ENCODE measurements at regions not wholly inside any gene's neighbourhood (a gene's known extent, or its start where the extent isn't known, plus 50 kb on each side); places are given as distances from the start of the nearest gene placed in this dataset.

DNA sequence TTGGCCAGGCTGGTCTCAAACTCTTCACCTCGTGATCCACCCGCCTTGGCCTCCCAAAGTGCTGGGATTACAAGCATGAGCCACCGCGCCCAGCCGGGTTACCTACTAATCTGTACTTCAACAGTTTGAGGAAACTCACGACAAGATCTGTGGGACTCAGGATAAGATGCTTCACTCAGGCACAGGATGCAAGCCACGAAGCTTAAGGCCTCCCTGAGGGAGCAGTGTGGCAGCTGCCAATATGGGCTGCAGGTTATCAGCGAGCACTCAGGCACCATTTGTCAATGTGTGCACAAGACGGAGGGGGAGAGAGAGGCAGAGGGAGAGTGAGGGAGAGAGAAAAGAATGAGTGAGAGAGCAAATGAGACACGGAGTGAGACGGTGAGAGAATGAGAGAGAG lies 173.6 kb upstream of the RAB6C start:
- H3K27me3 ChIP-seq (ENCODE audit: control insufficient read depth in 2 of 2, insufficient read depth in 2 of 2, low read length in 2 of 2): no peaks in the 10 kb centered on the region
- intact Hi-C loops (cut with micrococcal nuclease) (no loop called here), dilution Hi-C loops (cut with MboI; ENCODE audit: extremely low pct_ligation_motif_present, low sequenced_read_pairs) (no loop called here)
- POLR2A ChIA-PET: no interaction called here
- no peak overlapping the region for H3K9ac ChIP-seq (replicated peaks; ENCODE audit: extremely low read depth, insufficient read depth, low read length)
- H3K4me3 ChIP-seq (replicated peaks in 1 of 3; ENCODE audit: insufficient read depth in 1 of 3, low read depth in 1 of 3, low read length in 3 of 3): no peak overlapping the region
- no peak for DNase-seq (ENCODE audit: low read depth, low spot score)
- H3K4me1 ChIP-seq (ENCODE audit: control insufficient read depth, extremely low read depth, insufficient read depth, low read length): no peaks in the 10 kb centered on the region
- no peak overlapping the region for H3K4me2 ChIP-seq (ENCODE audit: insufficient read depth, low read length)
- no TSS peak for BruUV-seq (replicated peaks)
- peaks cover 2% of the 10 kb centered on the region for H3K9me3 ChIP-seq (replicated peaks; ENCODE audit: control insufficient read depth, insufficient read depth, low read length)
- no peak overlapping the region for H3K27ac ChIP-seq (ENCODE audit: insufficient read depth, low read depth, low read length)
- H3K79me2 ChIP-seq (ENCODE audit: control insufficient read depth, insufficient read depth, low read length): no peaks in the 10 kb centered on the region
- H4K20me1 ChIP-seq (replicated peaks; ENCODE audit: control insufficient read depth, extremely low read depth, insufficient read depth, low read length): no peaks in the 10 kb centered on the region
- CTCF ChIA-PET: no interaction called here
- no peak overlapping the region for H2AFZ ChIP-seq (ENCODE audit: low read depth, low read length)
- FAIRE-seq: no peak
- H3K9me1 ChIP-seq (replicated peaks; ENCODE audit: control insufficient read depth, extremely low read depth, insufficient read depth, low read length): no peaks in the 10 kb centered on the region
- no peak for TF ChIP-seq POLR2AphosphoS5 (IDR thresholded peaks at IDR 0.05; ENCODE audit: insufficient read depth, low read depth, low read length)
- TF ChIP-seq CTCF (IDR thresholded peaks at IDR 0.05; ENCODE audit: extremely low read depth in 1 of 2, insufficient read depth in 1 of 2, low read depth in 1 of 2, low read length in 2 of 2): no peak
- no peak for TF ChIP-seq MYC (IDR thresholded peaks at IDR 0.05; ENCODE audit: low read depth, low read length)
- no peak for TF ChIP-seq JUN (IDR thresholded peaks at IDR 0.05; ENCODE audit: borderline replicate concordance, insufficient read depth, insufficient read length, low read depth)
- TF ChIP-seq MAX (IDR thresholded peaks at IDR 0.05; ENCODE audit: insufficient read depth, insufficient read length): no peak
- TF ChIP-seq POLR2A (IDR thresholded peaks at IDR 0.05; ENCODE audit: low read depth, low read length): no peak
- no peak for TF ChIP-seq EZH2 (IDR thresholded peaks at IDR 0.05; ENCODE audit: borderline replicate concordance, low read depth, low read length, severe bottlenecking)
- TF ChIP-seq GATA2 (IDR thresholded peaks at IDR 0.05; ENCODE audit: insufficient read depth, insufficient read length, low read depth, low read length): no peak
- no peak for TF ChIP-seq FOS (IDR thresholded peaks at IDR 0.05; ENCODE audit: borderline replicate concordance, insufficient read depth, low read length)
- no peaks in the 10 kb centered on the region for H3K36me3 ChIP-seq (ENCODE audit: control insufficient read depth in 2 of 2, extremely low read depth in 1 of 2, insufficient read depth in 2 of 2, low read length in 2 of 2)
